ENCODE measurements at regions not wholly inside any gene's neighbourhood (a gene's known extent, or its start where the extent isn't known, plus 50 kb on each side); places are given as distances from the start of the nearest gene placed in this dataset.

GRCh38 chr1:56061824-56062223 is 517.5 kb downstream of the PLPP3 start:
- TF ChIP-seq CTCF (IDR thresholded peaks at IDR 0.05; ENCODE audit: control extremely low read depth in 1 of 3, insufficient read depth in 1 of 3, low read depth in 1 of 3, low read length in 3 of 3) (no peak), KDM1A (IDR thresholded peaks at IDR 0.05; ENCODE audit: borderline replicate concordance, low read length) (no peak), CHD2 (IDR thresholded peaks at IDR 0.05; ENCODE audit: low read length) (no peak), CBX5 (IDR thresholded peaks at IDR 0.05; ENCODE audit: low read depth, low read length) (no peak), TAF1 (IDR thresholded peaks at IDR 0.05; ENCODE audit: low read depth, low read length) (no peak), EP300 (IDR thresholded peaks at IDR 0.05; ENCODE audit: borderline replicate concordance in 1 of 2, low read depth in 2 of 2, low read length in 2 of 2) (no peak), JUND (IDR thresholded peaks at IDR 0.05; ENCODE audit: low read length) (no peak), SUZ12 (IDR thresholded peaks at IDR 0.05; ENCODE audit: low read length) (no peak), RXRA (IDR thresholded peaks at IDR 0.05; ENCODE audit: insufficient read depth, low read depth, low read length) (no peak), CHD7 (IDR thresholded peaks at IDR 0.05; ENCODE audit: insufficient replicate concordance, low read length) (no peak), SP2 (IDR thresholded peaks at IDR 0.05; ENCODE audit: low read length) (no peak), KDM5A (IDR thresholded peaks at IDR 0.05; ENCODE audit: low read length) (no peak), RAD21 (IDR thresholded peaks at IDR 0.05 in 1 of 2, conservative IDR thresholded peaks at IDR 0.05 in 1 of 2; ENCODE audit: low read depth in 2 of 2, low read length in 2 of 2) (no peak), SP1 (IDR thresholded peaks at IDR 0.05; ENCODE audit: low read depth, low read length) (no peak)
